H1 (cell line): ENCODE measurements at regions not wholly inside any gene's neighbourhood (a gene's known extent, or its start where the extent isn't known, plus 50 kb on each side); places are given as distances from the start of the nearest gene placed in this dataset.

Source experiments
- CTCF ChIA-PET: fragments of 300-600 bp; sonication (Branson Sonifier 250); formaldehyde crosslinking; loops from one replicate; lab custom pipeline; 2021; ENCODE audit not compliant: partially characterized antibody; lab: Charles Lee
- POLR2A ChIA-PET: fragments of 300-600 bp; sonication (Branson Sonifier 250); formaldehyde crosslinking; loops from one replicate; lab custom pipeline; 2021; ENCODE audit warnings: inconsistent platforms; ENCODE audit not compliant: partially characterized antibody; lab: Charles Lee
- DNase-seq, 2 experiments: peaks; one replicate each; pipeline versions ENCODE4 v3.0.0 to v3.0.0-alpha.2; 2010 to 2022; ENCODE audit warnings: low spot score in 2 of 2, low read depth in 1 of 2, mixed read lengths in 1 of 2
- FAIRE-seq: peaks from 2 replicates; lab custom pipeline; 2011; peaks lifted over from hg19 to GRCh38; lab: Jason Lieb, UNC
- H2AFZ ChIP-seq: 2 replicates; pipeline ENCODE4 v1.8.1; 2012; ENCODE audit warnings: low read length, inconsistent platforms
- H2AK5ac ChIP-seq: 2 replicates; pipeline ENCODE4 v1.6.1; 2013; ENCODE audit warnings: low read depth, low read length
- H2BK120ac ChIP-seq: replicated peaks from 2 replicates; pipeline ENCODE3; 2013; ENCODE audit warnings: low read depth, low read length, inconsistent platforms
- H2BK12ac ChIP-seq: 2 replicates; pipeline ENCODE4 v1.6.1; 2013; ENCODE audit warnings: low read depth, low read length
- H2BK15ac ChIP-seq: 2 replicates; pipeline ENCODE4 v1.6.1; 2013; ENCODE audit warnings: low read length
- H2BK20ac ChIP-seq: 2 replicates; pipeline ENCODE4 v1.6.1; 2013; ENCODE audit warnings: low read length
- H2BK5ac ChIP-seq: 2 replicates; pipeline ENCODE4 v1.6.1; 2013; ENCODE audit warnings: low read depth, low read length
- H3K14ac ChIP-seq: 2 replicates; pipeline ENCODE4 v1.6.1; 2013; ENCODE audit warnings: inconsistent platforms; ENCODE audit not compliant: insufficient read length
- H3K18ac ChIP-seq: 2 replicates; pipeline ENCODE4 v1.6.1; 2013; ENCODE audit warnings: low read length; ENCODE audit errors: extremely low read depth
- H3K23ac ChIP-seq: 2 replicates; pipeline ENCODE4 v1.6.1; 2013; ENCODE audit warnings: inconsistent platforms; ENCODE audit not compliant: insufficient read length
- H3K23me2 ChIP-seq: 2 replicates; pipeline ENCODE4 v1.6.1; 2013; ENCODE audit warnings: low read depth, low read length
- H3K27ac ChIP-seq: 2 replicates; pipeline ENCODE4 v1.6.1; 2011; ENCODE audit warnings: low read depth, low read length, inconsistent platforms
- H3K27me3 ChIP-seq, 4 experiments: replicated peaks in 1 of 4; 1 replicate in 1 of 4; 2 replicates in 3 of 4; pipeline versions ENCODE4 v1.6.1 to v1.8.1; 2011 to 2013; ENCODE audit warnings: low read length in 3 of 4, mild to moderate bottlenecking in 3 of 4, inconsistent platforms in 2 of 4, mixed read lengths in 2 of 4, moderate library complexity in 1 of 4; ENCODE audit not compliant: control insufficient read depth in 3 of 4, insufficient read depth in 3 of 4; ENCODE audit errors: extremely low read depth in 1 of 4
- H3K36me3 ChIP-seq, 4 experiments: 2 replicates each; pipeline versions ENCODE4 v1.6.1 to v1.8.1; 2011 to 2013; ENCODE audit warnings: mild to moderate bottlenecking in 4 of 4, low read length in 3 of 4, moderate library complexity in 2 of 4, control low read depth in 1 of 4, inconsistent platforms in 1 of 4; ENCODE audit not compliant: insufficient read depth in 4 of 4, control insufficient read depth in 2 of 4
- H3K4ac ChIP-seq: replicated peaks from 2 replicates; pipeline ENCODE3; 2013; ENCODE audit warnings: low read length, low read depth, mixed read lengths, inconsistent platforms; ENCODE audit not compliant: insufficient read length
- H3K4me1 ChIP-seq, 4 experiments: replicated peaks in 1 of 4; 1 replicate in 1 of 4; 2 replicates in 3 of 4; pipeline versions ENCODE4 v1.6.1 to v1.8.1; 2011 to 2013; ENCODE audit warnings: low read length in 3 of 4, inconsistent platforms in 2 of 4, mixed read lengths in 1 of 4; ENCODE audit not compliant: insufficient read depth in 4 of 4, control insufficient read depth in 3 of 4
- H3K4me2 ChIP-seq, 2 experiments: 2 replicates each; pipeline versions ENCODE4 v1.6.1 to v1.8.1; 2011 to 2013; ENCODE audit warnings: low read depth in 2 of 2, low read length in 2 of 2, control low read depth in 1 of 2, inconsistent platforms in 1 of 2, mild to moderate bottlenecking in 1 of 2; ENCODE audit not compliant: insufficient read depth in 1 of 2
- H3K4me3 ChIP-seq, 4 experiments: fragments of 200-600, 300-600 bp in 1 of 4; sonication (generic), shearing (Covaris generic), sonication (Bioruptor Twin) in 1 of 4; 2 replicates each; pipeline versions ENCODE4 v1.5.1 to v1.8.1; 2011 to 2016; ENCODE audit warnings: low read length in 4 of 4, low read depth in 3 of 4, control low read depth in 2 of 4, inconsistent platforms in 2 of 4, mild to moderate bottlenecking in 2 of 4, mixed read lengths in 1 of 4, moderate library complexity in 1 of 4; ENCODE audit not compliant: insufficient read depth in 2 of 4; ENCODE audit errors: extremely low read depth in 1 of 4
- H3K56ac ChIP-seq: replicated peaks from 2 replicates; pipeline ENCODE3; 2013; ENCODE audit warnings: low read depth, mild to moderate bottlenecking, mixed read lengths, low read length, inconsistent platforms; ENCODE audit not compliant: insufficient read length
- H3K79me1 ChIP-seq: 2 replicates; pipeline ENCODE4 v1.6.1; 2013; ENCODE audit warnings: low read depth, low read length, control low read depth
- H3K79me2 ChIP-seq, 2 experiments: 2 replicates each; pipeline versions ENCODE4 v1.6.1 to v1.8.1; 2012 to 2013; ENCODE audit warnings: low read length in 2 of 2, mild to moderate bottlenecking in 2 of 2, inconsistent platforms in 1 of 2; ENCODE audit not compliant: insufficient read depth in 2 of 2, control insufficient read depth in 1 of 2
- H3K9ac ChIP-seq, 4 experiments: replicated peaks in 1 of 4; 1 replicate in 1 of 4; 2 replicates in 3 of 4; pipeline versions ENCODE4 v1.6.1 to v1.8.1; 2011 to 2013; ENCODE audit warnings: low read depth in 3 of 4, low read length in 3 of 4, control low read depth in 2 of 4, mild to moderate bottlenecking in 2 of 4, moderate library complexity in 2 of 4, inconsistent platforms in 1 of 4; ENCODE audit errors: extremely low read depth in 1 of 4
- H3K9me3 ChIP-seq, 2 experiments: 2 replicates each; pipeline versions ENCODE4 v1.6.1 to v1.8.1; 2012 to 2013; ENCODE audit warnings: mild to moderate bottlenecking in 2 of 2, moderate library complexity in 2 of 2, control low read depth in 1 of 2, inconsistent platforms in 1 of 2, low read depth in 1 of 2, low read length in 1 of 2, mixed read lengths in 1 of 2; ENCODE audit not compliant: insufficient read depth in 2 of 2
- H4K20me1 ChIP-seq, 2 experiments: replicated peaks in 1 of 2; 2 replicates each; pipeline versions ENCODE3 to v1.8.1; 2011 to 2013; ENCODE audit warnings: inconsistent platforms in 2 of 2, low read length in 2 of 2, mild to moderate bottlenecking in 1 of 2; ENCODE audit not compliant: insufficient read depth in 2 of 2, control insufficient read depth in 1 of 2
- H4K5ac ChIP-seq: 2 replicates; pipeline ENCODE4 v1.6.1; 2013; ENCODE audit warnings: low read length, low read depth, mixed read lengths, inconsistent platforms; ENCODE audit not compliant: insufficient read length
- H4K8ac ChIP-seq: 2 replicates; pipeline ENCODE4 v1.8.0; 2013; ENCODE audit warnings: mild to moderate bottlenecking, moderate library complexity, low read length, inconsistent platforms; ENCODE audit not compliant: insufficient read depth; ENCODE audit errors: extremely low read depth
- H4K91ac ChIP-seq: replicated peaks from 2 replicates; pipeline ENCODE3; 2013; ENCODE audit warnings: low read length, mixed read lengths, inconsistent platforms; ENCODE audit not compliant: insufficient read length
- CBX8 ChIP-seq: fragments of 300-800, 300-1000 bp; sonication (generic); IDR thresholded peaks from 2 replicates; pipeline ENCODE4 v1.7.1; 2016; ENCODE audit warnings: low read depth, low read length, borderline replicate concordance
- CTCF ChIP-seq, 3 experiments: IDR thresholded peaks; 1 replicate in 2 of 3; 2 replicates in 1 of 3; pipeline versions ENCODE4 v1.5.1 to v1.6.1; 2011; ENCODE audit warnings: low read length in 3 of 3, mild to moderate bottlenecking in 3 of 3, inconsistent platforms in 2 of 3, low read depth in 1 of 3, moderate library complexity in 1 of 3; ENCODE audit not compliant: insufficient read depth in 1 of 3; ENCODE audit errors: control extremely low read depth in 1 of 3
- SIRT6 ChIP-seq: IDR thresholded peaks from one replicate; pipeline ENCODE4 v1.7.1; 2012; ENCODE audit warnings: low read length, inconsistent platforms
- SUZ12 ChIP-seq: fragments of 200-600 bp; sonication (generic); IDR thresholded peaks from 2 replicates; pipeline ENCODE4 v1.6.1; 2012; ENCODE audit warnings: mild to moderate bottlenecking, inconsistent platforms, low read length, moderate library complexity, mixed read lengths
- WGBS, 2 experiments: shearing (Covaris generic) in 1 of 2; methylation state at CpG; one replicate each; pipeline versions ENCODE4 v1.1.6 to v1.1.7; 2013 to 2015; ENCODE audit warnings: low lambda C conversion rate in 2 of 2, mixed read lengths in 2 of 2, inconsistent platforms in 1 of 2, low coverage in 1 of 2, missing lambda C conversion rate in 1 of 2; ENCODE audit not compliant: insufficient replicate concordance in 2 of 2, insufficient coverage in 1 of 2, insufficient read length in 1 of 2; ENCODE audit errors: extremely low coverage in 1 of 2, missing lambda C conversion rate in 1 of 2; 5-methylcytosine and 5-hydroxymethylcytosine counted together

- Histone ChIP-seq H3K36me3 (no peaks in the 10 kb centered on the region), H3K9ac (no peak overlapping the region)
- no peak for TF ChIP-seq CTCF (IDR thresholded peaks at IDR 0.05; ENCODE audit: control extremely low read depth in 1 of 3, insufficient read depth in 1 of 3, low read depth in 1 of 3, low read length in 3 of 3)
- TF ChIP-seq CBX8 = no peak
- no peak for TF ChIP-seq SUZ12
- no peak for TF ChIP-seq SIRT6
- TF ChIP-seq, all 59 proteins: peak for 0
- H3K4me2 ChIP-seq = no peak overlapping the region
- 92% methylated on average over 4 of the region's 4 CpGs; no CpG with 5 or more reads in 1 of the 2 experiments for WGBS, 2 experiments
- no peak overlapping the region for H4K91ac ChIP-seq
- ChIA-PET POLR2A (no interaction called here), CTCF (interaction anchor here (0.7 kb wide), 1 partner anchor 93 kb away, joined by 3 read pairs; no protein-coding TSS in a partner anchor)
- no peaks in the 10 kb centered on the region for H3K79me2 ChIP-seq
- H3K4ac ChIP-seq = no peak overlapping the region
- no peak overlapping the region for H4K8ac ChIP-seq
- peaks cover 0 to 2% (median 0%) of the 10 kb centered on the region in 4 experiments; a peak in 1 of 7 replicates for H3K4me1 ChIP-seq
- H3K56ac ChIP-seq = no peak overlapping the region
- H2BK15ac ChIP-seq = no peak overlapping the region
- H3K9me3 ChIP-seq = no peaks in the 10 kb centered on the region
- H2BK120ac ChIP-seq = no peak overlapping the region
- H2AFZ ChIP-seq = no peak overlapping the region
- no peak overlapping the region for H2BK12ac ChIP-seq
- DNase-seq (no peak), FAIRE-seq (no peak)
- H2BK20ac ChIP-seq = no peak overlapping the region
- no peak overlapping the region for H3K23ac ChIP-seq
- H3K18ac ChIP-seq = no peak overlapping the region
- H4K20me1 ChIP-seq = no peaks in the 10 kb centered on the region
- no peak overlapping the region for H2AK5ac ChIP-seq
- no peaks in the 10 kb centered on the region for H3K79me1 ChIP-seq
- H3K14ac ChIP-seq = no peak overlapping the region
- H3K27ac ChIP-seq = no peak overlapping the region
- H2BK5ac ChIP-seq = no peak overlapping the region
- no peak overlapping the region for H4K5ac ChIP-seq
- H3K4me3 ChIP-seq = no peak overlapping the region
- H3K27me3 ChIP-seq = no peaks in the 10 kb centered on the region
- no peaks in the 10 kb centered on the region for H3K23me2 ChIP-seq
Observed at GRCh38 chr4:27210956-27211355, 350.3 kb downstream of the STIM2 start.
